ENCODE measurements at regions not wholly inside any gene's neighbourhood (a gene's known extent, or its start where the extent isn't known, plus 50 kb on each side); places are given as distances from the start of the nearest gene placed in this dataset.

DNA sequence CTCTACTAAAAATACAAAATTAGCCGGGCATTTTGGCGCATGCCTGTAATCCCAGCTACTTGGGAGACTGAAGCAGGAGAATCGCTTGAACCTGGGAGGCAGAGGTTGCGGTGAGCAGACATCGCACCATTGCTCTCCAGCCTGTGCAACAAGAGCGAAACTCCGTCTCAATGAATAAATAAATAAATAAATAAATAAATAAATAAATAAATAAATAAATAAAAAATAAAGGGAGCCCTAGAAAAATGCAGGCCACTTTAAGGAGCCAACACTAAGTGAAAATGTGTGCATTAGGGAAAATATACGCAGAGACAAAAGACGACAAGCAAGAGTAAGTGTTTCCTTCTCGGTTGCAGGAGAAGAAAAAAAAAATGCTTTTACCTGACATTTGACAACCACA lies 132.6 kb upstream of the CDH10 start:
- POLR2A ChIA-PET, result no interaction called here
- CTCF ChIA-PET, result interaction anchor here (1.0 kb wide), 1 partner anchor 12 kb away, joined by 3 read pairs; no protein-coding TSS in a partner anchor
- no peak for DNase-seq (ENCODE audit: extremely low spot score)
- TF ChIP-seq, protein P1, sequence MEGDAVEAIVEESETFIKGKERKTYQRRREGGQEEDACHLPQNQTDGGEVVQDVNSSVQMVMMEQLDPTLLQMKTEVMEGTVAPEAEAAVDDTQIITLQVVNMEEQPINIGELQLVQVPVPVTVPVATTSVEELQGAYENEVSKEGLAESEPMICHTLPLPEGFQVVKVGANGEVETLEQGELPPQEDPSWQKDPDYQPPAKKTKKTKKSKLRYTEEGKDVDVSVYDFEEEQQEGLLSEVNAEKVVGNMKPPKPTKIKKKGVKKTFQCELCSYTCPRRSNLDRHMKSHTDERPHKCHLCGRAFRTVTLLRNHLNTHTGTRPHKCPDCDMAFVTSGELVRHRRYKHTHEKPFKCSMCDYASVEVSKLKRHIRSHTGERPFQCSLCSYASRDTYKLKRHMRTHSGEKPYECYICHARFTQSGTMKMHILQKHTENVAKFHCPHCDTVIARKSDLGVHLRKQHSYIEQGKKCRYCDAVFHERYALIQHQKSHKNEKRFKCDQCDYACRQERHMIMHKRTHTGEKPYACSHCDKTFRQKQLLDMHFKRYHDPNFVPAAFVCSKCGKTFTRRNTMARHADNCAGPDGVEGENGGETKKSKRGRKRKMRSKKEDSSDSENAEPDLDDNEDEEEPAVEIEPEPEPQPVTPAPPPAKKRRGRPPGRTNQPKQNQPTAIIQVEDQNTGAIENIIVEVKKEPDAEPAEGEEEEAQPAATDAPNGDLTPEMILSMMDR (IDR thresholded peaks at IDR 0.05; ENCODE audit: control extremely low read depth, extremely low read depth, low read depth, missing control alignments), result no peak

DNA sequence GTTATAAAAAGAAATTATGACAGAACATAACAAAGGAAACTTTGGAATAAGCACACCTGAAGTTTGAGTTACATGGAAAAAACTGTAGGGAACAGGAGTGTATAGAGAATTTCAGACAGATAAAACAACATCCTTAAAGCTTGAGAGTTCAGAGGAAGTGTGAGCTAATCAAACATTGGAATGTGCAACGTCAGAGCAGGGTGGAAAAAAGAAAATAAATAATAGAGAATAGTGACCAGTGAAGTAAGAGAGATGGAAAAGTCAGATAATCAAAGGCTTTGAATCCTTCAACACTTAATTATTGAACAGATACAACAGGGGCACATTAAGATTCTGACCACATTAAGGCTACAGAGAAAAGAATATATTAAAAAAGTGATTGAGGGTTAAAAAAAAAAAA lies 128.5 kb upstream of the CDH10 start:
- POLR2A ChIA-PET, result no interaction called here

DNA sequence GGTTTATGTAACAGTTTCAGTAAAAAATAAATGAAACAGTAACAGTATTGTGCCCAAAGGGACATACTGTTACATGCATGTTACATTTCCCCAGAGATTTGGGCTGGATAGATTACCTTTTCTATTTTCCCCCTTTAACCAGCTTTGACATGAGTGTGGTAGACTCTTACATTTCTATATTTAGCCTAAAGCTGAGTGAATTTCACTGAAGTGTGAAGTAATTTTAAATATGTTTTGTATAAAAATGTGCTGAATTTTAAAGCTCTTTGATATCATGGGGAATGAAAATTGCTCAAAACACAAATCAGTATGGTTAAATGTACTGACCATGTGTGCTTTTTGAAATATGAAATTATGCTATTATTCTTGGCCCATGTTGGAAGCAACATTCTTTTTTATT lies 122.3 kb upstream of the CDH10 start:
- no peak for DNase-seq (ENCODE audit: extremely low spot score)
- TF ChIP-seq, protein P1 (IDR thresholded peaks at IDR 0.05; ENCODE audit: control extremely low read depth, extremely low read depth, low read depth, missing control alignments), result no peak
- POLR2A ChIA-PET, result no interaction called here
- CTCF ChIA-PET, result interaction anchor here (1.0 kb wide), 1 partner anchor 16 kb away, joined by 3 read pairs; no protein-coding TSS in a partner anchor

More for the DNA sequence above, 128.5 kb upstream of the CDH10 start:
- TF ChIP-seq, protein P1 (IDR thresholded peaks at IDR 0.05; ENCODE audit: control extremely low read depth, extremely low read depth, low read depth, missing control alignments), result no peak
- CTCF ChIA-PET, result no interaction called here
- no peak for DNase-seq (ENCODE audit: extremely low spot score)

DNA sequence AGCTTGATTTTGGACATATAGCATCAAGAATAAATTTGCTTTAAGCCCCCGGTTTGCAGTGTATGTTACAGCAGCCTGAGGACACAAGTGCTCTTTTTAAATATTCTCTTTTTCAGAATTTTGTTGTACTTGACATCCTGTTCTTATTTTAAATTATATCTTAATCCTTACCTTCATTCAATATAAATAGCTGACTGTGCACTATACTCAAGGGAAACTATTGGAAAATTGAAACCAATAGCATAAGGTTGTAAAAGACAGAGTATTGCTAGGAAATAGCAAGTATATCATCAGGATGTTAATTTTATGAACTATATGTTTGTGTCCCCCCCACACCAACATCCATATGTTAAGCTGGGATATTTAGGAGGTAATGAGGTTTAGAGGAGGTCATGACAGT lies 120.4 kb upstream of the CDH10 start:
- ChIA-PET CTCF (interaction anchor here (0.7 to 1.0 kb wide), 3 partner anchors 11 to 25 kb away, joined by 3 to 4 read pairs (median 3); no protein-coding TSS in a partner anchor), POLR2A (no interaction called here)
- TF ChIP-seq, protein P1 (IDR thresholded peaks at IDR 0.05; ENCODE audit: control extremely low read depth, extremely low read depth, low read depth, missing control alignments), result no peak
- no peak for DNase-seq (ENCODE audit: extremely low spot score)

DNA sequence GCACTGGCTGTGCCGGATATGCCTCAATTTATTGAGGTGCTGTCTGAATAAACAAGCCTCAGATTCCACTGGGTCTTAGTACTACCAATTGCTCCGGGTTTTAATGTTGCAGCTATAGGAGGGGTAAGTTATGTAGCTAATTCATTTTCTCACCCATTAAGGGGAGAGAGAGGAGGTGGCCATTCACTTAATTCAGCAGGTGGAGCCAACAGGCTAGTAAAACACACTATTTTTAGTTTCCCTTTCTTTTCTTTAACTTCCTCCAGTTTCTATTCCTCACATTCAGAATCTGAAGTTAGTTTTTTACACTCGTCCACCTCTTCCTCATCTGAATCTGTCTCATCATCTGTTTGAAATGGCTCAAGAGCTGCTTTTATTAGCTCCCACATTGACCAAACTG lies 105.6 kb upstream of the CDH10 start:
- TF ChIP-seq, protein P1 (IDR thresholded peaks at IDR 0.05; ENCODE audit: control extremely low read depth, extremely low read depth, low read depth, missing control alignments), result no peak
- CTCF ChIA-PET, result no interaction called here
- POLR2A ChIA-PET, result no interaction called here
- no peak for DNase-seq (ENCODE audit: extremely low spot score)

DNA sequence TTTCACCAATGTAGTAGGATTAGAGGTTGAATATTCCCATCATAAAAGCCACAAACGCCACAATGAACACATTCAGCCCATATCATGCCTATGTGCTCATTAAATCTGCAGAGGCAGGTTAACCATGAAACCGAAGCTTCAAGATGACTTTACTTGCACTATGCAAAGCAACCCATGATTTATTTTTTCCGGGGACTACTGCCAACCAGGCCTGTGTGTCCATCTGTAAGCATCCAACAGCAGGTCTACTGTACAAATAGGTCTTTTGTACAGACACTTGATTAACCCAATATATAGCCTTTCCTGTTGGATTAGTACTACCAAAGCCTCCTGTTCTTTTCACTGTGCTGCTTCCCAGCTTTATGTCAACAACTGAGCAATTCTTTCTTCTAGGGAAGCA lies 104.9 kb upstream of the CDH10 start:
- no peak for DNase-seq (ENCODE audit: extremely low spot score)
- ChIA-PET CTCF (interaction anchor here (2.1 kb wide), 1 partner anchor 16 kb away, joined by 4 read pairs; no protein-coding TSS in a partner anchor), POLR2A (no interaction called here)
- TF ChIP-seq, protein P1 (IDR thresholded peaks at IDR 0.05; ENCODE audit: control extremely low read depth, extremely low read depth, low read depth, missing control alignments), result no peak

DNA sequence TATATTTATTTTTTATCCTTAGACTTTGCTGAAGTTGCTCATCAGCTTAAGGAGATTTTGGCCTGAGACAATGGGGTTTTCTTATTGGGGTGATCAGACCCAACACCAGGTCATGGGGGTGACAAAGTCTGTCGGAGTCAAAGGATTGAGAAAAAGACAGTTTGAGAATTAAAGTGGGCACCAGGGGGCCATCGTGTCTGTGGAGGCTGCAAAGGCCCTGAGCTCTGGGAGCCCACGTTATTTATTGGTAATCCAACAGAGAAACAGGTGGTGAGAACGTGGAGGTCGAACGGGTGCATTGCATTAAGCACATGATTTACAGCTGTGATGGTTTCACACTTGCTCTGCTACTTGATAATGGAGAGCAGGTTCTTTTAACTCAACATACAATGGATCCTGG lies 102.5 kb upstream of the CDH10 start:
- POLR2A ChIA-PET, result no interaction called here
- no peak for DNase-seq (ENCODE audit: extremely low spot score)

More for the DNA sequence above, 102.5 kb upstream of the CDH10 start:
- TF ChIP-seq, protein P1 (IDR thresholded peaks at IDR 0.05; ENCODE audit: control extremely low read depth, extremely low read depth, low read depth, missing control alignments), result no peak
- CTCF ChIA-PET, result interaction anchor here (1.2 kb wide), 1 partner anchor 9 kb away, joined by 3 read pairs; no protein-coding TSS in a partner anchor
